Thyroid gland (tissue), 4 donors: ENCODE measurements at regions not wholly inside any gene's neighbourhood (a gene's known extent, or its start where the extent isn't known, plus 50 kb on each side); places are given as distances from the start of the nearest gene placed in this dataset.

Source experiments
- DNase-seq, 2 donors: peaks; one replicate each; pipeline ENCODE4 v3.0.0-alpha.2; 2019
- H3K27ac ChIP-seq, 3 donors: fragments of 200-600 bp; sonication (generic); 1 replicate in 2 of 3; 2 replicates in 1 of 3; pipeline ENCODE4 v1.5.1; 2016 to 2019; ENCODE audit warnings: mild to moderate bottlenecking in 1 of 3, moderate library complexity in 1 of 3
- H3K27me3 ChIP-seq: fragments of 200-600 bp; sonication (generic); one replicate; pipeline ENCODE4 v1.5.1; 2019
- H3K36me3 ChIP-seq, 2 donors: fragments of 200-600 bp; sonication (generic); one replicate each; pipeline ENCODE4 v1.5.1; 2016 to 2019
- H3K4me1 ChIP-seq, 2 donors: fragments of 200-600 bp; sonication (generic); one replicate each; pipeline ENCODE4 v1.5.1; 2017 to 2019
- H3K4me3 ChIP-seq, 3 donors: fragments of 200-600 bp; sonication (generic); replicated peaks in 1 of 3; 1 replicate in 2 of 3; 2 replicates in 1 of 3; pipeline ENCODE4 v1.5.1; 2016; ENCODE audit warnings: mild to moderate bottlenecking in 1 of 3
- H3K9me3 ChIP-seq: fragments of 200-600 bp; sonication (generic); one replicate; pipeline ENCODE4 v1.5.1; 2017
- CTCF ChIP-seq, 6 experiments: fragments of 200-600 bp in 3 of 6; fragments of 450-650 bp in 3 of 6; sonication (generic) in 3 of 6; IDR thresholded peaks; one replicate each; pipeline ENCODE4 v1.5.1; 2016 to 2019; ENCODE audit warnings: antibody characterized with exemption in 6 of 6, mild to moderate bottlenecking in 2 of 6, inconsistent platforms in 1 of 6, moderate library complexity in 1 of 6
- POLR2A ChIP-seq, 2 donors: fragments of 450-650 bp; IDR thresholded peaks; one replicate each; pipeline ENCODE4 v1.6.1; 2017; ENCODE audit warnings: antibody characterized with exemption in 2 of 2, mild to moderate bottlenecking in 2 of 2, moderate library complexity in 1 of 2
- WGBS, 2 donors: methylation state at CpG; one replicate each; pipeline ENCODE4 v1.1.5; 2017; 5-methylcytosine and 5-hydroxymethylcytosine counted together
- intact Hi-C: fragments of 100-400 bp; cut with DNase I; formaldehyde crosslinking; loops from one replicate; pipeline ENCODE4 v1.15.1; 2023

GRCh38 chr22:48494256-48494967 is 1333.3 kb downstream of the BRD1 start:
- Histone ChIP-seq H3K9me3 (no peaks in the 10 kb centered on the region), H3K4me1 (peaks cover 0 to 8% of the 10 kb centered on the region in 2 donors), H3K36me3 (no peaks in the 10 kb centered on the region), H3K27me3 (peaks cover 18% of the 10 kb centered on the region), H3K27ac (no peak overlapping the region), H3K4me3 (no peak overlapping the region)
- no peak for DNase-seq
- intact Hi-C loops: no loop called here
- TF ChIP-seq CTCF (IDR thresholded peaks at IDR 0.05) (no peak), POLR2A (IDR thresholded peaks at IDR 0.05) (no peak)
- 83% methylated on average over 20 to 21 of the region's 21 CpGs for WGBS, 2 donors

DNA sequence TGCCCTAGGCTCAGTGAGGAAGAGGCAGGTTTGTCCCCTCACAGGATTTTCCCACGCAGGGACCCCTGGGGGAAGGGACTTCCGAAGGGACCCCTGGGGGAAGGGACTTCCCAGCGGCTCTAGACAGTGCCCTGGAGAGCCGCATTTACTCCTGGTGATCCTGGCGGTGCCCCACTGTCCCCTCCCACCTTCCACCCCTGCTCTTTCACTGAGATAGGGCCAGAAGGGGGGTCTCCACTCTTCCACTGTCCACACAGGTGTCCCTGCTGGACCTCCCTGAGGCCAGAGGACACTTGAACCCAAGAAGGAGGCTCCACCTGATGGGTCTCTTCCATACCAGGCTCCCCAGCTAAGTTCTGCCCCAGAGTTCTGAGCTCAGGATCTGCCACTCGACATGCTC is 1333.9 kb downstream of the BRD1 start:
- no peak for DNase-seq
- intact Hi-C loops: no loop called here
- peaks cover 18% of the 10 kb centered on the region for H3K27me3 ChIP-seq
- no peak for TF ChIP-seq POLR2A (IDR thresholded peaks at IDR 0.05)
- TF ChIP-seq CTCF (IDR thresholded peaks at IDR 0.05): no peak
- H3K27ac ChIP-seq: no peak overlapping the region
- H3K9me3 ChIP-seq: no peaks in the 10 kb centered on the region
- H3K4me1 ChIP-seq: peaks cover 0 to 8% of the 10 kb centered on the region in 2 donors
- 55 to 59% methylated on average over 6 of the region's 6 CpGs for WGBS, 2 donors
- no peak overlapping the region for H3K4me3 ChIP-seq
- no peaks in the 10 kb centered on the region for H3K36me3 ChIP-seq

DNA sequence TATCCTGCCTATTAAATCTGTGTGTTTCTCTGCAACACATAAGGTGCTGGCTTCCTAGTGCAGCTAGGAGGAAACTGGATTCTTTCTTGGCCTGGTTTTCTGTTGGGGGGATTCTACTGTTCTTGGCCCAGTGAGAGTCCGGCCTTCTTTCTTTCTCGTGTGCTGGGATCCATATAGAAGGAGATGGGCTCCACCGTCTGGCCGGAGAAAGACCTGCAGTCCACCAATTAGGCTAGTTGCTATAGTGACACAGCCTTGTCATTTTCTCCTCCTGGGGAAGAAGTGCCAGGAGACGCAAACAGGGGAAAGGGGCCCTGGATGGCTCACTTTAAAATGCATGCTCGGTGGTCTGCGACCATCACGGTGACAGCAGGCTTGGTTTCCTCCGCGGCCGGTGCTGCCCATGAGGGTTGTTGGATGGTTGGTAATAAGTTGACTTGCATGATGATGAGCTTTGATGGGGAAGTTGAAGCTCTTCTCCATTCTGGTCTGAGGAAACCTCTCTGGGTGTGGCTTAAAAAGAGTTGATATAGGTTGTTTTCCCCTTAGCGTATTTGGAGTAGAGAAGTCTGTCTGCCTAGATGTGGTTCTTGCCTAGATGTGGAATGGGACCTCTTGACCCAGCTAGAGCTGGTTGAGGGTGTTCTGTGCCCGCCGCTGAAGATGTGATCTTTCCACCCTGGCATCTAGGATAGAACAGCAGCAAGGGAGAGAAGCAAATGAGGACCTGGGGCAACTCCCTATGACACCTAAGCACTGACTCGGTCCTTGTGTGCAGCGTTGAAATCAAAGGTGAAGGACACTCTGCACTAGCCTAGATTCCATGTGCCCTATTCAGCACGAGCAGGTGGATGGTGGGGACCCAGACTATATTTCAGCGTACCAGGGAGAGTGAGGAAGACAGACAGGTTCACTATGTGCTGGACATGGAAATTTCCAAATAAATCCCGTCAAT is 1335.0 kb downstream of the BRD1 start:
- DNase-seq: peak; percentile 57 to 61
- WGBS, 2 donors: 32 to 36% methylated on average over 17 to 19 of the region's 19 CpGs

DNA sequence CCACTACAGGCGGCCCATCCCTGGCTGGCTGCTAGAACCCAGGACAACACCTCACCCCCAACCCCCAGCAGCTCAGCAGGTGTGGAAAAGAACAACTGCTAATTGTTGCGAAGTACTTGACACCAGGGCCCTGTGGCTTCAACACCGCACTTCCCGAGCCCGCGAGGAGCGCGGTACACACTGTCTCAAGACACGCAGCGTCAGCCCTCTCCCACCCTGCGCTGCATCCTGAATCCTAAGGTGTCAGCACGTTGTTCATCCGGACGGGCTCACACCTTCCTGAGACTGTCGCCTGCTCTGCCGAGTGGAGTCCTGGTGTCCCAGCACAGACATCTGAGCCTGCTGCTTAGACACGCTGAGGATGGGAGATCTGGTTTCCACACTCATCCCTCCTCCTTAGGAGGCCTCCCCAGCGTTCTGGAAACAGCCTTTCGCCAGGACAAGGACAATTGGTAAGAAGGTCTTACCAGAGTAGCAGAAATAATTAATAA is 1336.2 kb downstream of the BRD1 start:
- no peak overlapping the region for H3K4me3 ChIP-seq
- no peak for DNase-seq
- no peaks in the 10 kb centered on the region for H3K9me3 ChIP-seq
- H3K27ac ChIP-seq: no peak overlapping the region
- H3K4me1 ChIP-seq: peaks cover 0 to 8% of the 10 kb centered on the region in 2 donors
- H3K27me3 ChIP-seq: peaks cover 18% of the 10 kb centered on the region
- WGBS, 2 donors: 17 to 18% methylated on average over 16 to 17 of the region's 19 CpGs
- H3K36me3 ChIP-seq: no peaks in the 10 kb centered on the region
- intact Hi-C loops: no loop called here
- TF ChIP-seq CTCF (IDR thresholded peaks at IDR 0.05) (no peak), POLR2A (IDR thresholded peaks at IDR 0.05) (no peak)

More for the DNA sequence above, 1335.0 kb downstream of the BRD1 start:
- peak in 5 of 6 experiments; percentile 33 to 71 (median 63) for TF ChIP-seq CTCF (IDR thresholded peaks at IDR 0.05)
- TF ChIP-seq POLR2A (IDR thresholded peaks at IDR 0.05): no peak
- Histone ChIP-seq H3K4me3 (no peak overlapping the region), H3K4me1 (peaks cover 0 to 8% of the 10 kb centered on the region in 2 donors), H3K9me3 (no peaks in the 10 kb centered on the region), H3K27me3 (peaks cover 18% of the 10 kb centered on the region), H3K27ac (no peak overlapping the region), H3K36me3 (no peaks in the 10 kb centered on the region)
- intact Hi-C loops: no loop called here
